ENCODE measurements at regions not wholly inside any gene's neighbourhood (a gene's known extent, or its start where the extent isn't known, plus 50 kb on each side); places are given as distances from the start of the nearest gene placed in this dataset.
"Not testable (repeated sequence)": the region's sequence is repeated elsewhere in the genome, so short reads cannot be mapped to it uniquely, and the experiment has no call there.

GRCh38 chr3:79951426-79951825 lies 183.6 kb upstream of the ROBO1 start:
- CTCF ChIA-PET, POLR2A ChIA-PET: not testable (repeated sequence)

- CTCF ChIA-PET = no interaction called here
- POLR2A ChIA-PET = no interaction called here
Measured at GRCh38 chr3:79947957-79948356, 180.2 kb upstream of the ROBO1 start.

- POLR2A ChIA-PET = no interaction called here
- CTCF ChIA-PET = no interaction called here
Measured at GRCh38 chr3:79947469-79947868, 179.7 kb upstream of the ROBO1 start.

- POLR2A ChIA-PET = no interaction called here
- CTCF ChIA-PET = no interaction called here
Measured at GRCh38 chr3:79937567-79937966, 169.8 kb upstream of the ROBO1 start.

- POLR2A ChIA-PET = no interaction called here
- CTCF ChIA-PET = no interaction called here
Measured at GRCh38 chr3:79930196-79930595, 162.4 kb upstream of the ROBO1 start.

GRCh38 chr3:79928687-79929408 lies 161.1 kb upstream of the ROBO1 start:
- POLR2A ChIA-PET = no interaction called here
- CTCF ChIA-PET = no interaction called here

- ChIA-PET POLR2A (no interaction called here), CTCF (no interaction called here)
Measured at GRCh38 chr3:79926522-79926921, 158.7 kb upstream of the ROBO1 start.

GRCh38 chr3:79922633-79923032 lies 154.8 kb upstream of the ROBO1 start:
- CTCF ChIA-PET = no interaction called here
- POLR2A ChIA-PET = no interaction called here

GRCh38 chr3:79917561-79917960 lies 149.8 kb upstream of the ROBO1 start:
- POLR2A ChIA-PET = no interaction called here

GRCh38 chr3:79910337-79910736 lies 142.5 kb upstream of the ROBO1 start:
- POLR2A ChIA-PET = no interaction called here
- CTCF ChIA-PET = no interaction called here

More at GRCh38 chr3:79917561-79917960, 149.8 kb upstream of the ROBO1 start:
- CTCF ChIA-PET = no interaction called here

GRCh38 chr3:79906106-79906505 lies 138.3 kb upstream of the ROBO1 start:
- ChIA-PET CTCF (no interaction called here), POLR2A (no interaction called here)

GRCh38 chr3:79902151-79902550 lies 134.4 kb upstream of the ROBO1 start:
- ChIA-PET CTCF (no interaction called here), POLR2A (no interaction called here)

- ChIA-PET CTCF (no interaction called here), POLR2A (no interaction called here)
Measured at GRCh38 chr3:79898907-79899306, 131.1 kb upstream of the ROBO1 start.

GRCh38 chr3:79896086-79896485 lies 128.3 kb upstream of the ROBO1 start:
- ChIA-PET CTCF (no interaction called here), POLR2A (no interaction called here)

GRCh38 chr3:79887213-79887612 lies 119.4 kb upstream of the ROBO1 start:
- CTCF ChIA-PET = no interaction called here
- POLR2A ChIA-PET = no interaction called here

GRCh38 chr3:79886204-79886603 lies 118.4 kb upstream of the ROBO1 start:
- CTCF ChIA-PET = no interaction called here
- POLR2A ChIA-PET = no interaction called here

GRCh38 chr3:79885407-79885806 lies 117.6 kb upstream of the ROBO1 start:
- CTCF ChIA-PET = no interaction called here
- POLR2A ChIA-PET = no interaction called here

GRCh38 chr3:79884354-79884753 lies 116.6 kb upstream of the ROBO1 start:
- ChIA-PET CTCF (no interaction called here), POLR2A (no interaction called here)

GRCh38 chr3:79881431-79881830 lies 113.6 kb upstream of the ROBO1 start:
- ChIA-PET CTCF (no interaction called here), POLR2A (no interaction called here)

GRCh38 chr3:79878708-79879107 lies 110.9 kb upstream of the ROBO1 start:
- CTCF ChIA-PET = no interaction called here
- POLR2A ChIA-PET = no interaction called here

GRCh38 chr3:79874646-79875045 lies 106.8 kb upstream of the ROBO1 start:
- POLR2A ChIA-PET = no interaction called here
- CTCF ChIA-PET = no interaction called here

- ChIA-PET POLR2A (no interaction called here), CTCF (no interaction called here)
Measured at GRCh38 chr3:79872483-79872882, 104.7 kb upstream of the ROBO1 start.

GRCh38 chr3:79871656-79872055 lies 103.9 kb upstream of the ROBO1 start:
- ChIA-PET POLR2A (no interaction called here), CTCF (no interaction called here)

Data from activated CD8-positive, alpha-beta memory T cell treated with anti-CD3 and anti-CD28 coated beads for 36 hours (primary cell).